ENCODE measurements at regions not wholly inside any gene's neighbourhood (a gene's known extent, or its start where the extent isn't known, plus 50 kb on each side); places are given as distances from the start of the nearest gene placed in this dataset.

DNA sequence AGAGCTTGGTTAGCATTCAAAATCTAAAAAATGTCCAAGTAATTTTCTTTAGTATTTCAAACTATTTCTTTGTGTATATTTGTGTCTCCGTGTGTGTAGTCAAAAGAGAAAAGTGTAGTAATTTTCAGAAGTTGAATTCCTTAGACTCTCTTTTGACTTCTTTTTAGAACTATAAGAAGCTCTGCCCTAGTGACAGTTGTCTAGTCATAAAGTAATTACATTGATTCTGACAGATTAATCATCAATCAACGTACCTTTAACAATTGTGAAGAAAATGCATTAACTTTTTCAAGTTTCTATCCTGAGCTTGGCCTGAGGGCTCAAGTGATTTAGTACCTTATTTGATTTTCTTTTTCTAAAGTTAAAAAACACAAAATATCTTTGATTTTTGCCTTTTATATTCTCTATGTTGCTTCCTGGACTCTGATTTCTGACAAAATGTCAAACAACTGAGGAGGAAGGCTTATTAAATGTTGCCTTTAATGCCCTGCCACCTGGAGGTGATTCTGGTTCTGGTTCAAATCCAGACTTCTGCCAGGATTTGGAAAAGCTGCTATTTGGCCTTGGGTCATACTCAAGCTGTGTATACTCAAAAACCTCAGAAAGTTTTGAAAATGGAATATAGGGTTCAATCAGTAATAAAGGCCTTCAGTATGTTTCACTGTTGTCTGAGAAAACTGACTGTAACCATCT lies 653.6 kb downstream of the NSUN3 start:
- ChIA-PET CTCF (no interaction called here), POLR2A (no interaction called here), RAD21 (ENCODE audit: low non-redundant PET in 1 of 2, low total read pairs in 2 of 2, uncharacterized antibody in 2 of 2, unreplicated experiment in 2 of 2) (no interaction called here)
- Histone ChIP-seq H2AFZ (ENCODE audit: low read depth, low read length, poor library complexity, severe bottlenecking) (no peak overlapping the region), H3K9me2 (ENCODE audit: insufficient read depth) (no peaks in the 10 kb centered on the region), H3K36me3 (ENCODE audit: control insufficient read depth in 1 of 2, insufficient read depth in 2 of 2, low read length in 2 of 2) (no peaks in the 10 kb centered on the region), H3K79me2 (ENCODE audit: insufficient read depth, low read length) (no peaks in the 10 kb centered on the region), H3K9me3 (ENCODE audit: control insufficient read depth in 1 of 2, insufficient read depth in 1 of 2, low read depth in 1 of 2, low read length in 2 of 2) (peaks cover 4 to 9% of the 10 kb centered on the region in 2 experiments; a peak in 3 of 4 replicates), H4K20me1 (ENCODE audit: insufficient read depth) (no peaks in the 10 kb centered on the region), H3K4me3 (replicated peaks in 1 of 2; ENCODE audit: low read depth in 1 of 2, low read length in 2 of 2) (no peak overlapping the region), H3K4me1 (ENCODE audit: control insufficient read depth in 1 of 2, insufficient read depth in 2 of 2, low read length in 2 of 2) (no peaks in the 10 kb centered on the region), H3K27ac (ENCODE audit: low read depth, low read length) (no peak overlapping the region), H3K4me2 (ENCODE audit: low read length) (no peak overlapping the region), H3K9ac (ENCODE audit: low read length) (no peak overlapping the region), H3K27me3 (ENCODE audit: insufficient read depth, low read length) (no peaks in the 10 kb centered on the region)
- no peak for ATAC-seq
- intact Hi-C loops (cut with micrococcal nuclease): no loop called here
- DNase-seq (ENCODE audit: low read depth, low spot score): no peak
- no TSS peak for BruUV-seq (replicated peaks)
- no peak for TF ChIP-seq RAD21 (IDR thresholded peaks at IDR 0.05; ENCODE audit: low read depth)
- no peak for TF ChIP-seq POLR2AphosphoS5 (IDR thresholded peaks at IDR 0.05; ENCODE audit: low read depth, low read length)
- TF ChIP-seq ATF3 (IDR thresholded peaks at IDR 0.05): no peak
- no peak for TF ChIP-seq TCF7L2 (IDR thresholded peaks at IDR 0.05; ENCODE audit: borderline replicate concordance, extremely low read depth, insufficient read depth, insufficient read length)
- no peak for TF ChIP-seq EZH2phosphoT487 (IDR thresholded peaks at IDR 0.05; ENCODE audit: borderline replicate concordance)
- TF ChIP-seq SRF (IDR thresholded peaks at IDR 0.05; ENCODE audit: low read depth): no peak
- TF ChIP-seq ZFX (IDR thresholded peaks at IDR 0.05): no peak
- no peak for TF ChIP-seq FOSL1 (IDR thresholded peaks at IDR 0.05; ENCODE audit: low read depth)
- TF ChIP-seq CBX3 (IDR thresholded peaks at IDR 0.05; ENCODE audit: low read depth): no peak
- no peak for TF ChIP-seq EZH2 (IDR thresholded peaks at IDR 0.05)
- TF ChIP-seq JUND (IDR thresholded peaks at IDR 0.05): no peak
- TF ChIP-seq, protein P1, sequence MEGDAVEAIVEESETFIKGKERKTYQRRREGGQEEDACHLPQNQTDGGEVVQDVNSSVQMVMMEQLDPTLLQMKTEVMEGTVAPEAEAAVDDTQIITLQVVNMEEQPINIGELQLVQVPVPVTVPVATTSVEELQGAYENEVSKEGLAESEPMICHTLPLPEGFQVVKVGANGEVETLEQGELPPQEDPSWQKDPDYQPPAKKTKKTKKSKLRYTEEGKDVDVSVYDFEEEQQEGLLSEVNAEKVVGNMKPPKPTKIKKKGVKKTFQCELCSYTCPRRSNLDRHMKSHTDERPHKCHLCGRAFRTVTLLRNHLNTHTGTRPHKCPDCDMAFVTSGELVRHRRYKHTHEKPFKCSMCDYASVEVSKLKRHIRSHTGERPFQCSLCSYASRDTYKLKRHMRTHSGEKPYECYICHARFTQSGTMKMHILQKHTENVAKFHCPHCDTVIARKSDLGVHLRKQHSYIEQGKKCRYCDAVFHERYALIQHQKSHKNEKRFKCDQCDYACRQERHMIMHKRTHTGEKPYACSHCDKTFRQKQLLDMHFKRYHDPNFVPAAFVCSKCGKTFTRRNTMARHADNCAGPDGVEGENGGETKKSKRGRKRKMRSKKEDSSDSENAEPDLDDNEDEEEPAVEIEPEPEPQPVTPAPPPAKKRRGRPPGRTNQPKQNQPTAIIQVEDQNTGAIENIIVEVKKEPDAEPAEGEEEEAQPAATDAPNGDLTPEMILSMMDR (IDR thresholded peaks at IDR 0.05 in 2 of 3, conservative IDR thresholded peaks at IDR 0.05 in 1 of 3; ENCODE audit: borderline replicate concordance in 1 of 3, insufficient read depth in 1 of 3, low read depth in 2 of 3, low read length in 2 of 3): no peak
- TF ChIP-seq ZNF274 (IDR thresholded peaks at IDR 0.05; ENCODE audit: low read depth, low read length): no peak
- TF ChIP-seq CEBPB (IDR thresholded peaks at IDR 0.05; ENCODE audit: low read depth): no peak
- no peak for TF ChIP-seq POLR2A (IDR thresholded peaks at IDR 0.05; ENCODE audit: borderline replicate concordance, extremely low read depth, insufficient read depth, insufficient read length)
- no peak for TF ChIP-seq SP1 (IDR thresholded peaks at IDR 0.05; ENCODE audit: low read depth)
